ENCODE measurements at regions not wholly inside any gene's neighbourhood (a gene's known extent, or its start where the extent isn't known, plus 50 kb on each side); places are given as distances from the start of the nearest gene placed in this dataset.

DNA sequence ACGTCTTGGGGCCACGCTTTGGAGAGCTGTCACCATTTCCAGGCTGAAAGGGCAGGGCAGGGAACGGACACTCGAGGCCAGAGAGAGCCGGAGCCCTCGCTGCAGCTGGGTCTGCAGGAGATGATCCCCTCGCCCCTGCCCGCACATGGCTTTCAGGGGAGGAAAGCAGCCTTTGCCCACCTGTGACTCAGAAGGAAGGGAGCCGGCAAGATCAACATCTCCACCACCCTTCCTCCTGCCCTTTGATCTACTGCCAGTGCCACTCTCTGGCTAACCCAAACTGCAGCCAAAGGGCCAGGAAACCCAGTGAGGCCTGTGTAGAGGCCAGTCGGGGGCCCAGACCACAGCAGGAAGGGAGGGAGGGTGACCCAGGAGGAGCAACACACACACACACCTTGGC is 137.1 kb upstream of the ERCC6L2 start:
- Histone ChIP-seq H3K36me3 (replicated peaks in 1 of 2; ENCODE audit: control extremely low read depth in 1 of 2, control insufficient read depth in 1 of 2, extremely low read depth in 1 of 2, insufficient read depth in 2 of 2, low read length in 1 of 2) (no peaks in the 10 kb centered on the region), H3K4me2 (replicated peaks; ENCODE audit: low read depth, low read length, poor library complexity, severe bottlenecking) (no peak overlapping the region), H3K79me2 (ENCODE audit: control insufficient read depth, insufficient read depth, low read length) (no peaks in the 10 kb centered on the region), H2AFZ (ENCODE audit: insufficient read depth, low read depth, low read length, poor library complexity, severe bottlenecking) (no peak overlapping the region), H3K4me1 (ENCODE audit: control insufficient read depth in 2 of 2, insufficient read depth in 2 of 2, low read length in 2 of 2) (no peaks in the 10 kb centered on the region), H3K27me3 (replicated peaks in 1 of 4; ENCODE audit: control extremely low read depth in 1 of 4, control insufficient read depth in 3 of 4, insufficient read depth in 4 of 4, low read length in 3 of 4) (no peaks in the 10 kb centered on the region), H3K9ac (ENCODE audit: low read length) (no peak overlapping the region), H3K4me3 (ENCODE audit: control extremely low read depth in 1 of 5, extremely low read depth in 1 of 5, insufficient read depth in 1 of 5, low read depth in 2 of 5, low read length in 4 of 5) (no peak overlapping the region), H3K9me3 (ENCODE audit: control extremely low read depth in 1 of 3, control insufficient read depth in 2 of 3, insufficient read depth in 1 of 3, low read length in 2 of 3) (no peaks in the 10 kb centered on the region), H3K27ac (ENCODE audit: low read length in 2 of 2) (no peak overlapping the region), H4K20me1 (ENCODE audit: control insufficient read depth, insufficient read depth, low read length, poor library complexity, severe bottlenecking) (no peaks in the 10 kb centered on the region)
- Mint-ChIP-seq H3K4me1 (no peaks in the 10 kb centered on the region), H3K9me3 (ENCODE audit: insufficient read depth) (no peaks in the 10 kb centered on the region), H3K4me3 (no peak overlapping the region), H3K27ac (no peak overlapping the region), H3K27me3 (peaks cover 13% of the 10 kb centered on the region)
- no peak for ATAC-seq (ENCODE audit: low read depth)
- intact Hi-C loops (cut with micrococcal nuclease), result no loop called here
- WGBS (ENCODE audit: insufficient coverage), result 96% methylated on average over 8 of the region's 10 CpGs
- DNase-seq, result no peak
- ChIA-PET POLR2A (no interaction called here), CTCF (no interaction called here)
- TF ChIP-seq EZH2 (IDR thresholded peaks at IDR 0.05; ENCODE audit: borderline replicate concordance, insufficient read depth, low read depth, low read length, poor library complexity, severe bottlenecking) (no peak), CTCF (IDR thresholded peaks at IDR 0.05) (no peak)

GRCh38 chr9:95736891-95737522 is 138.5 kb upstream of the ERCC6L2 start:
- H3K4me3 Mint-ChIP-seq, result no peak overlapping the region
- no peak overlapping the region for H3K27ac Mint-ChIP-seq
- Histone ChIP-seq H3K9ac (ENCODE audit: low read length) (no peak overlapping the region), H3K4me2 (replicated peaks; ENCODE audit: low read depth, low read length, poor library complexity, severe bottlenecking) (no peak overlapping the region), H3K36me3 (replicated peaks in 1 of 2; ENCODE audit: control extremely low read depth in 1 of 2, control insufficient read depth in 1 of 2, extremely low read depth in 1 of 2, insufficient read depth in 2 of 2, low read length in 1 of 2) (no peaks in the 10 kb centered on the region), H3K79me2 (ENCODE audit: control insufficient read depth, insufficient read depth, low read length) (no peaks in the 10 kb centered on the region), H3K4me3 (ENCODE audit: control extremely low read depth in 1 of 5, extremely low read depth in 1 of 5, insufficient read depth in 1 of 5, low read depth in 2 of 5, low read length in 4 of 5) (no peak overlapping the region), H3K9me3 (ENCODE audit: control extremely low read depth in 1 of 3, control insufficient read depth in 2 of 3, insufficient read depth in 1 of 3, low read length in 2 of 3) (no peaks in the 10 kb centered on the region), H2AFZ (ENCODE audit: insufficient read depth, low read depth, low read length, poor library complexity, severe bottlenecking) (no peak overlapping the region), H4K20me1 (ENCODE audit: control insufficient read depth, insufficient read depth, low read length, poor library complexity, severe bottlenecking) (no peaks in the 10 kb centered on the region), H3K4me1 (ENCODE audit: control insufficient read depth in 2 of 2, insufficient read depth in 2 of 2, low read length in 2 of 2) (no peaks in the 10 kb centered on the region), H3K27me3 (replicated peaks in 1 of 4; ENCODE audit: control extremely low read depth in 1 of 4, control insufficient read depth in 3 of 4, insufficient read depth in 4 of 4, low read length in 3 of 4) (peaks cover 0 to 3% (median 0%) of the 10 kb centered on the region in 4 experiments), H3K27ac (ENCODE audit: low read length in 2 of 2) (no peak overlapping the region)
- TF ChIP-seq CTCF (IDR thresholded peaks at IDR 0.05) (no peak), EZH2 (IDR thresholded peaks at IDR 0.05; ENCODE audit: borderline replicate concordance, insufficient read depth, low read depth, low read length, poor library complexity, severe bottlenecking) (no peak)
- peaks cover 15% of the 10 kb centered on the region for H3K27me3 Mint-ChIP-seq
- ChIA-PET POLR2A (no interaction called here), CTCF (interaction anchor here (1.2 kb wide), 1 partner anchor 9 kb away, joined by 3 read pairs; no protein-coding TSS in a partner anchor)
- intact Hi-C loops (cut with micrococcal nuclease), result no loop called here
- H3K9me3 Mint-ChIP-seq (ENCODE audit: insufficient read depth), result no peaks in the 10 kb centered on the region
- 81% methylated on average over 15 of the region's 15 CpGs for WGBS (ENCODE audit: insufficient coverage)
- DNase-seq (no peak), ATAC-seq (ENCODE audit: low read depth) (no peak)
- no peaks in the 10 kb centered on the region for H3K4me1 Mint-ChIP-seq
